Prostate gland (tissue), 2 donors: ENCODE measurements at regions not wholly inside any gene's neighbourhood (a gene's known extent, or its start where the extent isn't known, plus 50 kb on each side); places are given as distances from the start of the nearest gene placed in this dataset.

Experiments used
- DNase-seq: peaks from one replicate; pipeline ENCODE4 v3.0.0-alpha.2; 2019; ENCODE audit warnings: low spot score
- H3K27ac ChIP-seq, 2 donors: fragments of 200-600 bp; sonication (generic); 2 replicates each; pipeline ENCODE4 v1.5.1; 2017 to 2019
- H3K27me3 ChIP-seq: fragments of 200-600 bp; sonication (generic); replicated peaks from 2 replicates; pipeline ENCODE4 v1.5.1; 2019; ENCODE audit not compliant: insufficient read depth
- H3K36me3 ChIP-seq, 2 donors: fragments of 200-600 bp; sonication (generic); 1 replicate in 1 of 2; 2 replicates in 1 of 2; pipeline versions ENCODE4 v1.5.1 to v1.8.1; 2017 to 2019
- H3K4me1 ChIP-seq: fragments of 200-600 bp; sonication (generic); replicated peaks from 2 replicates; pipeline ENCODE4 v1.5.1; 2019
- H3K4me3 ChIP-seq, 2 donors: fragments of 200-600 bp; sonication (generic); 2 replicates each; pipeline ENCODE4 v1.5.1; 2017 to 2019
- H3K9me3 ChIP-seq: fragments of 200-600 bp; sonication (generic); 2 replicates; pipeline ENCODE4 v1.5.1; 2017
- POLR2A ChIP-seq: fragments of 450-650 bp; IDR thresholded peaks from one replicate; pipeline ENCODE4 v1.6.1; 2016; ENCODE audit warnings: antibody characterized with exemption, mild to moderate bottlenecking
- POLR2AphosphoS5 ChIP-seq: sonication (generic); formaldehyde crosslinking; IDR thresholded peaks from one replicate; pipeline ENCODE4 v1.6.1; 2017; ENCODE audit warnings: antibody characterized with exemption
- WGBS: methylation state at CpG from one replicate; pipeline ENCODE4 v1.1.5; 2018; 5-methylcytosine and 5-hydroxymethylcytosine counted together
- intact Hi-C: fragments of 100-400 bp; cut with DNase I; formaldehyde crosslinking; loops from one replicate; pipeline ENCODE4 v1.14.2; 2022
- TF ChIP-seq, protein P1 (sequence below), 4 experiments: fragments of 200-600 bp in 2 of 4; fragments of 450-650 bp in 2 of 4; sonication (generic) in 2 of 4; IDR thresholded peaks; 1 replicate in 3 of 4; 2 replicates in 1 of 4; pipeline ENCODE4 v1.5.1; 2016 to 2019; ENCODE audit warnings: antibody characterized with exemption in 4 of 4, mild to moderate bottlenecking in 2 of 4, moderate library complexity in 2 of 4

DNA sequence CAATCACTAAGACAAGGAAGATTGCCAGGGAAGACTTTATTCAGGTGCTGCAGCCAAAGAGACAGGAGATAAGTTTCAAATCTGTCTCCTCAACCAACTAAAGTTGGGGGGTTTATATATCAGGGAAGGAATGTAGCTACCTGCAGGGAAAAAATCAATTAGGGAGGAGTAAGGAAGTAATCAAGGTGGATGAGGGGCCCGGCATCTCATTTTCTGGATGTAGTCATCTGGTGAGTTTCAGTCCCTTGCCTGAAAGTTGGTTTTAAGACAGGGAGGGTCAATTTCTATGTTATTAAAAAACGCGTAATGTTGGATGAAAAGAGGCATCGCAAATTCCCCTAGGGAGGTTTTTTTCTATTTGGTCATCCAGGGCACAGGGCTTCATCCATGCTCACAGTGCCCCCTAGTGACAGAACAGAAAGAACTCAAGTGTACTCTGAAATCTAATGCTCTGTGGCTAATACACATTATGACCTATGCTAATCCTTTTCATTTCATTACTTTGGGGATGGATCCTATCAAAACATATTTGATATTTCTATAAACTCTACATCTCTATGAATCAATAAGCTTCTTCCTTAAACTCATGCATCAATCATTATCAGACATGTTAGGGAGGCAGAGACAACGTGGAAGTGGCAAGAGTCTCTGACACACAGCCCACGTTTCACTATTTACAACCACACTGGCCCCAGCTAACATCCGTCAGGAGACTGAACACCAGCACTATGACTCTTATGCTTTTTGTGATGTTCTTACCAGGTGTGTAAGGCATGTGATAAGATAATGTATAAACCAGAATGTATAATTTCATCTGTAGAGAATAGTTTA lies 1577.0 kb upstream of the TENM3 start:
- WGBS = 37% methylated on average over 7 of the region's 7 CpGs
- Histone ChIP-seq H3K4me3 (no peak overlapping the region), H3K9me3 (no peaks in the 10 kb centered on the region), H3K36me3 (no peaks in the 10 kb centered on the region), H3K4me1 (no peaks in the 10 kb centered on the region), H3K27me3 (no peaks in the 10 kb centered on the region), H3K27ac (no peak overlapping the region)
- no peak for DNase-seq
- intact Hi-C loops = loop anchor here (10.0 kb wide), 1 partner anchor 859 kb away; no protein-coding TSS in a partner anchor
- TF ChIP-seq POLR2AphosphoS5 (no peak), POLR2A (no peak)
- TF ChIP-seq, protein P1, sequence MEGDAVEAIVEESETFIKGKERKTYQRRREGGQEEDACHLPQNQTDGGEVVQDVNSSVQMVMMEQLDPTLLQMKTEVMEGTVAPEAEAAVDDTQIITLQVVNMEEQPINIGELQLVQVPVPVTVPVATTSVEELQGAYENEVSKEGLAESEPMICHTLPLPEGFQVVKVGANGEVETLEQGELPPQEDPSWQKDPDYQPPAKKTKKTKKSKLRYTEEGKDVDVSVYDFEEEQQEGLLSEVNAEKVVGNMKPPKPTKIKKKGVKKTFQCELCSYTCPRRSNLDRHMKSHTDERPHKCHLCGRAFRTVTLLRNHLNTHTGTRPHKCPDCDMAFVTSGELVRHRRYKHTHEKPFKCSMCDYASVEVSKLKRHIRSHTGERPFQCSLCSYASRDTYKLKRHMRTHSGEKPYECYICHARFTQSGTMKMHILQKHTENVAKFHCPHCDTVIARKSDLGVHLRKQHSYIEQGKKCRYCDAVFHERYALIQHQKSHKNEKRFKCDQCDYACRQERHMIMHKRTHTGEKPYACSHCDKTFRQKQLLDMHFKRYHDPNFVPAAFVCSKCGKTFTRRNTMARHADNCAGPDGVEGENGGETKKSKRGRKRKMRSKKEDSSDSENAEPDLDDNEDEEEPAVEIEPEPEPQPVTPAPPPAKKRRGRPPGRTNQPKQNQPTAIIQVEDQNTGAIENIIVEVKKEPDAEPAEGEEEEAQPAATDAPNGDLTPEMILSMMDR (IDR thresholded peaks at IDR 0.05) = peak in 3 of 4 experiments; percentile 13 to 27 (median 24)

DNA sequence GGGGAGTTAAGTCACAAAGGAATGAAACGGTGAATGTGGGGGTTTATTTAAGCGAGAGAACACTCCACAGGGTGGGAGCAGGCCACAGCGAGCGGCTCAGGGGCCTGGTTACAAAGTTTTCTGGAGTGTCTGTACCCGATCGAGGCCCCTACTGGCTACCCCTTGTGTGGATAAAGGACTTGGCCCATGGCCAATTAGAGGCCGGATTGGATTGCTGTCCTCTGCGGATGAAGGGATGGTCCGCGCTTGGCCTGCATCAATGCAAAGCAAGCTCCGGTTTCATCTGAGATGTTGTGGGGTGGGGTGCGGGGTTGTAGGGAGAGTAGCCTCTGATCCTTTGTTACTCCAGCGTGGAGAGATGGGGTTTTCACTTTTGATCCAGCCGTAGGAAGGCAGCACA lies 1574.5 kb upstream of the TENM3 start:
- Histone ChIP-seq H3K4me1 (no peaks in the 10 kb centered on the region), H3K27ac (no peak overlapping the region), H3K27me3 (no peaks in the 10 kb centered on the region), H3K9me3 (no peaks in the 10 kb centered on the region), H3K36me3 (no peaks in the 10 kb centered on the region), H3K4me3 (no peak overlapping the region)
- DNase-seq = no peak
- TF ChIP-seq POLR2A (no peak), POLR2AphosphoS5 (no peak)
- TF ChIP-seq, protein P1 (IDR thresholded peaks at IDR 0.05) = no peak
- WGBS = 91% methylated on average over 14 of the region's 14 CpGs
- intact Hi-C loops = loop anchor here (10.0 kb wide), 1 partner anchor 856 kb away; no protein-coding TSS in a partner anchor

DNA sequence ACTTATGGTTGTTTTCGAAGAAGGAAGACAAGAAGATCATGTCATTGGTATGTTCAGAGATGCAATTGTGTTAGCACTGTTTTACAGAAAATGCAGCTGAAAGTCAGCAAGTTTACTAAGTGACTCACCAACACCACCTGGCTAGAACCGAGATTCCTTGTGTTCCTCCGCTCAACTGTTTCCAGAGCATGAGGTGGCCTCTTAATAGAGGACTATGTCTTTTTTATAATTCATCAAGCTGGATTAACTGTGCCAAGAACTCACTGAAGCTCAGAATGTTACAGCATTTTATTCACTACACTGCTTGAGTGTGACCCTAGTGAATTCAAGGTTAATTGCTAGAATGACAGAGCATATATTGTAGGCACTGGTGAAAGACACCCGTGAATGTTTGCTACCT lies 1573.5 kb upstream of the TENM3 start:
- no peak for TF ChIP-seq POLR2A
- TF ChIP-seq, protein P1 (IDR thresholded peaks at IDR 0.05) = no peak
- no peak for TF ChIP-seq POLR2AphosphoS5
- H3K4me3 ChIP-seq = no peak overlapping the region
- 58% methylated on average over 4 of the region's 4 CpGs for WGBS
- no peaks in the 10 kb centered on the region for H3K36me3 ChIP-seq
- H3K27me3 ChIP-seq = no peaks in the 10 kb centered on the region
- intact Hi-C loops = loop anchor here (10.0 kb wide), 1 partner anchor 855 kb away; no protein-coding TSS in a partner anchor
- H3K27ac ChIP-seq = no peak overlapping the region
- no peak for DNase-seq
- no peaks in the 10 kb centered on the region for H3K9me3 ChIP-seq
- H3K4me1 ChIP-seq = no peaks in the 10 kb centered on the region

DNA sequence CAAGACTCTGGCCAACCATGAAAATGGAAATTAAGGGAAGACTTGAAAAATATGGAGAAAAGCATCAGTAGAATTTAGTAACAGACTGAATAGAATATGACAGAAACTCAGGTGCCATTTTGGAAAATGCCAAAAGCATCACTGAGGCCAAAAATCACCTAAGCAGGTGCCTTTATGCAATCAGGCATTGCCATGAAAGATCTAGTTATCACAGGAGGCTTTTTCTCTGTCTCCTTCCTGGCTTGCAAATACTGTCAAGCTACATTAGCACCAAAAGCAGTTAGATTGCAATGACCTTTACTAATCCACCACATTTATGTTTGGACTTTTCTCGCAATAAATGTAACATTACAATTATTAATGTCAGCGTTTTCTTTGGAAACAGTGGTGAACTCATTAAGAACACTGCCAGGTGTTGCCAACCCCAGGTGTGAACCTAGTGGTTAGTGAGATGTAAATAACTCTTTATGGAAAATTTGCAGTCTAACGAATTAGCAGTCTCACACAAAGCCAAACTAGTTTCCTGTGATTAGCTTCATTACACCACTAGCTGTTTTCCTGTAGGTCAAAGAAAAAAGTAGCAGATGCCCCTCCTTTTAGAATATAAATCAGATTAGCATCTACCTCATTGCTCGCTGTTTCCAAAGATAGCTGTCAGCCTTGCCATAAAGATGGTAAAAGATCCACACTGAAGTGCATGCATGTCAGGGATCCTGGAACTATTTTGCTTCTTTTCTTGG lies 1568.4 kb upstream of the TENM3 start:
- intact Hi-C loops = no loop called here

More for the DNA sequence above, 1568.4 kb upstream of the TENM3 start:
- Histone ChIP-seq H3K27me3 (no peaks in the 10 kb centered on the region), H3K27ac (no peak overlapping the region), H3K36me3 (no peaks in the 10 kb centered on the region), H3K9me3 (no peaks in the 10 kb centered on the region), H3K4me3 (no peak overlapping the region), H3K4me1 (no peaks in the 10 kb centered on the region)
- no peak for DNase-seq
- TF ChIP-seq, protein P1 (IDR thresholded peaks at IDR 0.05) = no peak
- TF ChIP-seq POLR2A (no peak), POLR2AphosphoS5 (no peak)
- WGBS = 65% methylated on average over 4 of the region's 4 CpGs
